ENCODE measurements at regions not wholly inside any gene's neighbourhood (a gene's known extent, or its start where the extent isn't known, plus 50 kb on each side); places are given as distances from the start of the nearest gene placed in this dataset.

- Mint-ChIP-seq H3K4me1 (no peaks in the 10 kb centered on the region), H3K27me3 (no peaks in the 10 kb centered on the region), H3K9me3 (peaks cover 15% of the 10 kb centered on the region), H3K27ac (ENCODE audit: low read depth) (no peak overlapping the region), H3K4me3 (no peak overlapping the region), H3K36me3 (ENCODE audit: insufficient read depth) (no peaks in the 10 kb centered on the region)
- no peak for ATAC-seq (replicated peaks; ENCODE audit: extremely low read depth, poor library complexity, severe bottlenecking)
- DNase-seq (ENCODE audit: low spot score in 2 of 2): no peak
Measured at GRCh38 chr6:112997421-112998085, 650.4 kb downstream of the RFPL4B start.

- no peaks in the 10 kb centered on the region for H3K36me3 Mint-ChIP-seq (ENCODE audit: insufficient read depth)
- no peak overlapping the region for H3K4me3 Mint-ChIP-seq
- H3K9me3 Mint-ChIP-seq: peaks cover 6% of the 10 kb centered on the region
- H3K27me3 Mint-ChIP-seq: no peaks in the 10 kb centered on the region
- H3K27ac Mint-ChIP-seq (ENCODE audit: low read depth): no peak overlapping the region
- ATAC-seq (replicated peaks; ENCODE audit: extremely low read depth, poor library complexity, severe bottlenecking) (no peak), DNase-seq (ENCODE audit: low spot score in 2 of 2) (no peak)
- no peaks in the 10 kb centered on the region for H3K4me1 Mint-ChIP-seq
Measured at GRCh38 chr6:113004054-113004453, 656.9 kb downstream of the RFPL4B start.

- H3K4me1 Mint-ChIP-seq: no peaks in the 10 kb centered on the region
- H3K36me3 Mint-ChIP-seq (ENCODE audit: insufficient read depth): no peaks in the 10 kb centered on the region
- DNase-seq (ENCODE audit: low spot score in 2 of 2): no peak
- H3K27ac Mint-ChIP-seq (ENCODE audit: low read depth): no peak overlapping the region
- ATAC-seq (replicated peaks; ENCODE audit: extremely low read depth, poor library complexity, severe bottlenecking): no peak
- no peaks in the 10 kb centered on the region for H3K27me3 Mint-ChIP-seq
- peaks cover 6% of the 10 kb centered on the region for H3K9me3 Mint-ChIP-seq
- H3K4me3 Mint-ChIP-seq: no peak overlapping the region
Measured at GRCh38 chr6:113004470-113005270, 657.5 kb downstream of the RFPL4B start.

GRCh38 chr6:113006494-113006893 is 659.4 kb downstream of the RFPL4B start:
- Mint-ChIP-seq H3K27ac (ENCODE audit: low read depth) (no peak overlapping the region), H3K4me1 (no peaks in the 10 kb centered on the region), H3K27me3 (no peaks in the 10 kb centered on the region), H3K4me3 (no peak overlapping the region), H3K9me3 (peaks cover 6% of the 10 kb centered on the region), H3K36me3 (ENCODE audit: insufficient read depth) (no peaks in the 10 kb centered on the region)
- ATAC-seq (replicated peaks; ENCODE audit: extremely low read depth, poor library complexity, severe bottlenecking) (no peak), DNase-seq (ENCODE audit: low spot score in 2 of 2) (no peak)

- Mint-ChIP-seq H3K4me1 (no peaks in the 10 kb centered on the region), H3K36me3 (ENCODE audit: insufficient read depth) (no peaks in the 10 kb centered on the region), H3K4me3 (no peak overlapping the region), H3K27me3 (no peaks in the 10 kb centered on the region), H3K9me3 (peaks cover 6% of the 10 kb centered on the region), H3K27ac (ENCODE audit: low read depth) (no peak overlapping the region)
- ATAC-seq (replicated peaks; ENCODE audit: extremely low read depth, poor library complexity, severe bottlenecking) (no peak), DNase-seq (ENCODE audit: low spot score in 2 of 2) (no peak)
Measured at GRCh38 chr6:113009682-113010081, 662.6 kb downstream of the RFPL4B start.

GRCh38 chr6:113010196-113010989 is 663.3 kb downstream of the RFPL4B start:
- ATAC-seq (replicated peaks; ENCODE audit: extremely low read depth, poor library complexity, severe bottlenecking) (no peak), DNase-seq (ENCODE audit: low spot score in 2 of 2) (no peak)
- Mint-ChIP-seq H3K4me1 (no peaks in the 10 kb centered on the region), H3K4me3 (no peak overlapping the region), H3K27me3 (no peaks in the 10 kb centered on the region), H3K9me3 (peaks cover 6% of the 10 kb centered on the region), H3K27ac (ENCODE audit: low read depth) (no peak overlapping the region), H3K36me3 (ENCODE audit: insufficient read depth) (no peaks in the 10 kb centered on the region)

GRCh38 chr6:113011389-113011788 is 664.3 kb downstream of the RFPL4B start:
- DNase-seq (ENCODE audit: low spot score in 2 of 2) (no peak), ATAC-seq (replicated peaks; ENCODE audit: extremely low read depth, poor library complexity, severe bottlenecking) (no peak)
- no peaks in the 10 kb centered on the region for H3K4me1 Mint-ChIP-seq
- H3K4me3 Mint-ChIP-seq: no peak overlapping the region
- no peak overlapping the region for H3K27ac Mint-ChIP-seq (ENCODE audit: low read depth)
- H3K27me3 Mint-ChIP-seq: no peaks in the 10 kb centered on the region
- no peaks in the 10 kb centered on the region for H3K36me3 Mint-ChIP-seq (ENCODE audit: insufficient read depth)
- peaks cover 6% of the 10 kb centered on the region for H3K9me3 Mint-ChIP-seq

GRCh38 chr6:113011801-113012200 is 664.7 kb downstream of the RFPL4B start:
- Mint-ChIP-seq H3K9me3 (peaks cover 6% of the 10 kb centered on the region), H3K36me3 (ENCODE audit: insufficient read depth) (no peaks in the 10 kb centered on the region), H3K27ac (ENCODE audit: low read depth) (no peak overlapping the region), H3K4me1 (no peaks in the 10 kb centered on the region), H3K4me3 (no peak overlapping the region), H3K27me3 (no peaks in the 10 kb centered on the region)
- ATAC-seq (replicated peaks; ENCODE audit: extremely low read depth, poor library complexity, severe bottlenecking): no peak
- DNase-seq (ENCODE audit: low spot score in 2 of 2): no peak

GRCh38 chr6:113015249-113015648 is 668.1 kb downstream of the RFPL4B start:
- Mint-ChIP-seq H3K36me3 (ENCODE audit: insufficient read depth) (no peaks in the 10 kb centered on the region), H3K4me3 (no peak overlapping the region), H3K4me1 (no peaks in the 10 kb centered on the region), H3K27ac (ENCODE audit: low read depth) (no peak overlapping the region), H3K9me3 (peaks cover 14% of the 10 kb centered on the region), H3K27me3 (no peaks in the 10 kb centered on the region)
- DNase-seq (ENCODE audit: low spot score in 2 of 2): no peak
- no peak for ATAC-seq (replicated peaks; ENCODE audit: extremely low read depth, poor library complexity, severe bottlenecking)

GRCh38 chr6:113017353-113017752 is 670.2 kb downstream of the RFPL4B start:
- H3K36me3 Mint-ChIP-seq (ENCODE audit: insufficient read depth): no peaks in the 10 kb centered on the region
- H3K27me3 Mint-ChIP-seq: no peaks in the 10 kb centered on the region
- ATAC-seq (replicated peaks; ENCODE audit: extremely low read depth, poor library complexity, severe bottlenecking): no peak
- peaks cover 8% of the 10 kb centered on the region for H3K9me3 Mint-ChIP-seq
- no peak overlapping the region for H3K27ac Mint-ChIP-seq (ENCODE audit: low read depth)
- no peaks in the 10 kb centered on the region for H3K4me1 Mint-ChIP-seq
- no peak overlapping the region for H3K4me3 Mint-ChIP-seq
- DNase-seq (ENCODE audit: low spot score in 2 of 2): no peak

- Mint-ChIP-seq H3K27ac (ENCODE audit: low read depth) (no peak overlapping the region), H3K27me3 (no peaks in the 10 kb centered on the region), H3K36me3 (ENCODE audit: insufficient read depth) (no peaks in the 10 kb centered on the region), H3K4me3 (no peak overlapping the region), H3K9me3 (peaks cover 8% of the 10 kb centered on the region), H3K4me1 (no peaks in the 10 kb centered on the region)
- no peak for ATAC-seq (replicated peaks; ENCODE audit: extremely low read depth, poor library complexity, severe bottlenecking)
- no peak for DNase-seq (ENCODE audit: low spot score in 2 of 2)
Measured at GRCh38 chr6:113018351-113019151, 671.4 kb downstream of the RFPL4B start.

- H3K27ac Mint-ChIP-seq (ENCODE audit: low read depth): no peak overlapping the region
- peaks cover 8% of the 10 kb centered on the region for H3K9me3 Mint-ChIP-seq
- ATAC-seq (replicated peaks; ENCODE audit: extremely low read depth, poor library complexity, severe bottlenecking) (no peak), DNase-seq (ENCODE audit: low spot score in 2 of 2) (no peak)
- no peaks in the 10 kb centered on the region for H3K36me3 Mint-ChIP-seq (ENCODE audit: insufficient read depth)
- no peaks in the 10 kb centered on the region for H3K27me3 Mint-ChIP-seq
- no peaks in the 10 kb centered on the region for H3K4me1 Mint-ChIP-seq
- H3K4me3 Mint-ChIP-seq: no peak overlapping the region
Measured at GRCh38 chr6:113019176-113019575, 672.0 kb downstream of the RFPL4B start.

All from central memory CD8-positive, alpha-beta T cell (primary cell).